GM19035 (cell line): ENCODE measurements at regions not wholly inside any gene's neighbourhood (a gene's known extent, or its start where the extent isn't known, plus 50 kb on each side); places are given as distances from the start of the nearest gene placed in this dataset.

Experiments used
- ATAC-seq: cut with Tn5 transposase; IDR thresholded peaks from one replicate; pipeline ENCODE4 v1.9.1; 2021; ENCODE audit not compliant: unreplicated experiment

GRCh38 chr10:31754803-31755624 lies 173.6 kb downstream of the ARHGAP12 start:
- ATAC-seq, result no peak

DNA sequence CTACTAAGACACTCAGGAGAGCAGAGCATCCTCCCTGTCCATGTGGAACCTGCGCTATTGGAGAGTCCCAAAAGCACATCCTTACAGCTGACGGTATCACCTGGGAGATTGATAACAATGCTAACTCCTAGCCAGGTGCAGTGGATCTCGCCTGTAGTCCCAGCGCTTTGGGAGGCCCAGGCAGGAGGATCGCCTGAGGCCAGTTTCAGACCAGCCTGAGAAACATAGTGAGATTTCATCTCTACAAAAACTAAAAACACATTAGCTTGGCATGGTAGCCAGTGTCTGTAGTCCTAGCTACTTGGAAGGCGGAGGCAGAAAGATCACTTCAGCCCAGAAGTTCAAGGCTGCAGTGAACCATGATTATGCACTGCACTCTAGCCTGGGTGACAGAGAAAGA lies 174.9 kb downstream of the ARHGAP12 start:
- no peak for ATAC-seq

GRCh38 chr10:31752170-31752569 lies 176.5 kb downstream of the ARHGAP12 start:
- no peak for ATAC-seq

DNA sequence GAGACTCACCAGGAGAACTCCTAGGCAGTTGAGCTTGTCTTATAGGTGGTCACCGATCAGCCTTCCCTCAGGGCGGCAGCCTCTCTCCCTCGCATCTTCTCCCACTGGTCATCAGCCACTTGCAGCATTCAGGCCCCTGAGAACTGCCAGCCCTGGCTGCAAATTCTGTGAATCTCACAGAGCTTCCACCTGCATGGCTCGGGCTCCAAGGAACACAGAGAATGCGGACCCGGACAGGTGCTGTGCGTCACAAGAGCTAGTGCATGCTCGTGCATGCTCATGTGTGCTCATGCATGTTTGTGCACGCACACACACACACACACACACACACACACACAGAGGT lies 176.9 kb downstream of the ARHGAP12 start:
- ATAC-seq, result no peak

DNA sequence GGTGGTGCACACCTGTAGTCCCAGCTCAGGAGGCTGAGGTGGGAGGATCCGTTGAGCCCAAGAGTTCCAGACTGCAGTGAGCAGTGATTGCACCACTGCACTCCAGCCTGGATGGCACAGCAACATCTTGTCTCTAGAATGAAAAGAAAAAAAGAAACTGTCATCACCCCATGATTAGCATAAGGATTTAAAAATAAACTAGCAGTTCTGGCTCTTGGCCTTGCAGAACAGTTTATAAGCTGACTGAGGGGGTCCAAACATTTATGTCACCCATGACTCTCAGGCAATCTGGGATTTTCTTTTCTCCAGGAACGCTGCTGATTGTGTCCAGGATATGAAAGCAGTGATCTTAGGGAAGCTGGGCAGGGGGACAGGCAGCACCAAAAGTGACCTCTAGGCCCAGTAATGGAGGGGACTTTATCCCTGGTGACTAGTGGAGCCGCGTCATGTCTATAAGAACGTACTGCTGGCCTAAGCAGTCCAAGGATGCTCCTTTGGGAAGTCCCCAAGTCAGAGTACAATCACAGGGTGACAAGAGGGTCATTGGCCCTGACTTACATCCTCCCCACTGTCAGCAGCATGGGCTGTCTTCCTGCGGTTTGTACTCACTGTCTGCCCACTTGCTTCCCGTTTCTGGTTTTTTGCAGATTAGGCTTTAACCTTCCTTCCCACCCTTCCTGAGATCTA lies 177.4 kb downstream of the ARHGAP12 start:
- ATAC-seq, result no peak

- ATAC-seq, result no peak
Observed at GRCh38 chr10:31749981-31750840, 178.4 kb downstream of the ARHGAP12 start.

DNA sequence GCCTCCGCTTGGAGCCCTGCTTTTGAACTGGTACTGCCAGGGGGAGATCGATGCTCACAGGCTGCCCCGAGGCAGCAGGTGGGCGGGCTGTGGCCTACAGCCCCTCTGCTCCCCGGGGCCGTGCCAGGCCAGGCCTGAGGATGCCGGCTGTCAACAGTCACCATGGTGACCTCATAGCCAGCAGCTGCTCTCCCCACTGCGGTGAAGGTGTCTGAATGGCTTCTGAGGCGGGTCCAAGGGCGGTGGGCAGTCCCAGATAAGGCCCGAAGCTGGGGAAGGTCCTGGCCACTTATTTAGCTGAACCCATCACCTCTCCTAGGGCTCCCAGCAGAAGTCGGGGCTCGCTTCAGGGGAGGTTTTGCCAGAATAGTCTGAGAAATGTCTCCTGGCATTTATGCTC lies 179.3 kb downstream of the ARHGAP12 start:
- no peak for ATAC-seq

GRCh38 chr10:31745612-31746376 lies 182.8 kb downstream of the ARHGAP12 start:
- ATAC-seq, result no peak

DNA sequence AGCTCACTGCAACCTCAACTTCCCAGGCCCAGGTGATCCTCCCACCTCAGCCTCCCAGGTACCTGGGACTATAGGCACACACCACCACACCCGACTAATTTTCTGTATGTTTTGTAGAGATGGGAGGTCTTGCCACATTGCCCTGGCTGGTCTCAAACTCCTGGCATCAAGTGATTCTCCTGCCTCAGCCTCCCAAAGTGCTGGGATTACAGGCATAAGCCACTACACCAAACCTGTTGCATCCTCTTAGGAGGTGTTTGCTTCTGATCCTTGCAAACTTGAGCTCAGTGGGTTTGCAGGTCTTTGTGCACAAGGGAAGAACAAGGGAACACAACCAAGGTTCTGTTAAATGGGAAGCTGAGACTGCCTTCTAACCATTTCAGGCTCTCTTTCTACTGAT lies 184.6 kb downstream of the ARHGAP12 start:
- ATAC-seq, result no peak

GRCh38 chr10:31742255-31742654 lies 186.4 kb downstream of the ARHGAP12 start:
- ATAC-seq, result no peak

DNA sequence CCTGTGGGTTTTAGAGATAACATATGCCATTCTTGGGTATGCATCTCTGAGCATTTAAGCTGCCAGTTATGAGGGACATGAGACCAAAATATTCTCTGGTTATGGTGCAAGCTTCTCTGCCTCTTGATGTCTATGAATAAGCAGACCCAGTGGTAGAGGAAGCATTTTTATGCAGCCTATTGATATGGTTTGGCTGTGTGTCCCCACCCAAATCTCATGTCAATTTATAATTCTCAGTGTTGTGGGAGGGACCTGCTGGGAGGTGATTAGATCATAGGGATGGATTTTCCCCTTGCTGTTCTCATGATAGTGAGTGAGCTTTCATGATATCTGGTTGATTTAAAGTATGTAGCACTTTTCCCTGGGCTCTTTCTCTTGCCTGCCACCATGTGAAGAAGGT lies 187.2 kb downstream of the ARHGAP12 start:
- ATAC-seq, result no peak

GRCh38 chr10:31739711-31740110 lies 188.9 kb downstream of the ARHGAP12 start:
- no peak for ATAC-seq

GRCh38 chr10:31739146-31739545 lies 189.5 kb downstream of the ARHGAP12 start:
- no peak for ATAC-seq

DNA sequence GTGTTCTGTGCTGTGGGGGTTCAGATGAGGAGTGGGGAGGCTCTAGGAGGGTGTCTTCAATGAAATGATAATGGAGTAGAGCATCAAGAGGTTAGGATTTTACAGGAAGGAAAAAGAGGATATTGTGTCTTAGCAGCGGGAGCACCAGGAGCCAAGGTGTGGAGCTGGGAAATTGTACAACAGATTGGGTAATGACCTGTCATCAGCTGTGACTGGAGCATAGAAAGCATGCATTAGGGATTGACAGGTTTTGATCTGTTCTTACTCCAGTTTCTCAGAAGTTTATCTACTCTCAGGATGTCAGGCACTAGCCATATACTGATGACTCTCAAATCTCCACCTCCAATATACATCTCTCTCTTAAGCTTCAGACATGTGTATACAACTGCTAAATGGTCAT lies 196.9 kb downstream of the ARHGAP12 start:
- ATAC-seq, result no peak

GRCh38 chr10:31730776-31731175 lies 197.9 kb downstream of the ARHGAP12 start:
- no peak for ATAC-seq

GRCh38 chr10:31728698-31729224 lies 199.9 kb downstream of the ARHGAP12 start:
- ATAC-seq, result no peak

- ATAC-seq, result no peak
Observed at GRCh38 chr10:31725436-31725835, 203.2 kb downstream of the ARHGAP12 start.

DNA sequence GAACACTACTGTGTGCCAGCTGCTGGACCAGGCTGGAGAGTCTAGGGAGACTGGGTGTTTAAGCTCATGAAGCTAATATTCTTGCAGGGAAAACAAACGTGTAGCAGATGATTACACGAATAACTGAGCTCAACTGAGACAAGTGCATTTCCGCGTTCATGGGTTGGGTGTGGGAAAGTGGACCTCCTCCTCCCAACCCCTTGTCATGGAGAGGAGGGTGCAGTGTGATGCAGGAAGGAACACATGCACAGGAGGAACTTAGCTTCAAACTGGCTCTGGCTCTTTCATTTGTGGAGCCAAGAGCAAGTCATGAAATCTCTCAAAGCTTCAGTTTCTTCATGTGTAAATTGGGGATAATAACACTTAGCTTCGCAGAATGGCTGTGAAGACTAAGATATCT lies 204.3 kb downstream of the ARHGAP12 start:
- ATAC-seq, result no peak

- ATAC-seq, result no peak
Observed at GRCh38 chr10:31723106-31723750, 205.4 kb downstream of the ARHGAP12 start.

- no peak for ATAC-seq
Observed at GRCh38 chr10:31721096-31721495, 207.5 kb downstream of the ARHGAP12 start.
